SK-N-SH (cell line): ENCODE measurements at regions not wholly inside any gene's neighbourhood (a gene's known extent, or its start where the extent isn't known, plus 50 kb on each side); places are given as distances from the start of the nearest gene placed in this dataset.

Experiments
- CHD2 ChIP-seq: fragments of 150-350 bp; IDR thresholded peaks from 2 replicates; pipeline ENCODE4 v1.6.1; 2018; ENCODE audit warnings: low read length; ENCODE audit not compliant: partially characterized antibody
- CTCF ChIP-seq: fragments of 200-600 bp; sonication (generic); IDR thresholded peaks from 2 replicates; pipeline ENCODE4 v1.6.1; 2017; ENCODE audit warnings: antibody characterized with exemption, mild to moderate bottlenecking, moderate library complexity
- EZH2phosphoT487 ChIP-seq: fragments of 200-600 bp; sonication (generic); IDR thresholded peaks from 2 replicates; pipeline ENCODE4 v1.6.1; 2017; ENCODE audit warnings: low read depth, mixed run types, mild to moderate bottlenecking, antibody characterized with exemption, moderate library complexity, borderline replicate concordance
- FOXJ3 ChIP-seq: sonication (generic); formaldehyde crosslinking; IDR thresholded peaks from 2 replicates; pipeline ENCODE4 v1.5.1; 2020; ENCODE audit warnings: mild to moderate bottlenecking, missing genetic modification reagents
- JUND ChIP-seq: IDR thresholded peaks from 2 replicates; pipeline ENCODE4 v1.4.0; 2012
- MAX ChIP-seq: IDR thresholded peaks from 2 replicates; pipeline ENCODE4 v1.4.0; 2012; ENCODE audit warnings: low read depth
- MXI1 ChIP-seq: IDR thresholded peaks from 2 replicates; pipeline ENCODE4 v1.6.1; 2012; ENCODE audit warnings: mild to moderate bottlenecking, low read depth, low read length, improper control_type of control experiment
- NRF1 ChIP-seq: IDR thresholded peaks from 2 replicates; pipeline ENCODE4 v1.6.1; 2012; ENCODE audit warnings: low read depth, mild to moderate bottlenecking, low read length
- REST ChIP-seq: IDR thresholded peaks from 2 replicates; pipeline ENCODE4 v1.6.1; 2012; ENCODE audit warnings: mild to moderate bottlenecking, low read depth, low read length, moderate library complexity
- TAF1 ChIP-seq: IDR thresholded peaks from 2 replicates; pipeline ENCODE4 v1.6.1; 2012; ENCODE audit warnings: low read depth, mild to moderate bottlenecking, low read length, moderate library complexity, borderline replicate concordance
- YY1 ChIP-seq: IDR thresholded peaks from 2 replicates; pipeline ENCODE4 v1.4.0; 2012; ENCODE audit warnings: low read depth, mild to moderate bottlenecking

- TF ChIP-seq MAX (no peak), CTCF (no peak), REST (no peak), EZH2phosphoT487 (no peak), TAF1 (no peak), YY1 (no peak), CHD2 (no peak), JUND (no peak), FOXJ3 (CRISPR knock-in tag) (no peak), NRF1 (no peak), MXI1 (no peak)
These were observed 243.0 kb downstream of the ICE1 start for GRCh38 chr5:5665225-5666075.
